ENCODE measurements at regions not wholly inside any gene's neighbourhood (a gene's known extent, or its start where the extent isn't known, plus 50 kb on each side); places are given as distances from the start of the nearest gene placed in this dataset.

GRCh38 chr12:53803194-53803593 lies 51.4 kb upstream of the CISTR start:
- ATAC-seq, result no peak
- Mint-ChIP-seq H3K4me1 (ENCODE audit: low read depth in 2 of 2) (no peaks in the 10 kb centered on the region), H3K9me3 (no peaks in the 10 kb centered on the region), H3K27me3 (peaks cover 53 to 76% of the 10 kb centered on the region in 2 donors), H3K36me3 (no peaks in the 10 kb centered on the region), H3K4me3 (no peak overlapping the region), H3K27ac (no peak overlapping the region)
- DNase-seq (ENCODE audit: low spot score), result no peak

GRCh38 chr12:53803703-53804102 lies 51.9 kb upstream of the CISTR start:
- Mint-ChIP-seq H3K9me3 (no peaks in the 10 kb centered on the region), H3K27me3 (peaks cover 51 to 72% of the 10 kb centered on the region in 2 donors), H3K4me1 (ENCODE audit: low read depth in 2 of 2) (no peaks in the 10 kb centered on the region), H3K36me3 (no peaks in the 10 kb centered on the region), H3K4me3 (no peak overlapping the region), H3K27ac (no peak overlapping the region)
- no peak for ATAC-seq
- DNase-seq (ENCODE audit: low spot score), result no peak

GRCh38 chr12:53804429-53804828 lies 52.6 kb upstream of the CISTR start:
- DNase-seq (ENCODE audit: low spot score), result no peak
- peaks cover 44 to 66% of the 10 kb centered on the region in 2 donors for H3K27me3 Mint-ChIP-seq

GRCh38 chr12:53805067-53805466 lies 53.3 kb upstream of the CISTR start:
- no peak overlapping the region for H3K4me3 Mint-ChIP-seq
- H3K9me3 Mint-ChIP-seq, result no peaks in the 10 kb centered on the region
- no peak overlapping the region for H3K27ac Mint-ChIP-seq
- no peak for ATAC-seq
- no peak for DNase-seq (ENCODE audit: low spot score)
- peaks cover 44 to 65% of the 10 kb centered on the region in 2 donors for H3K27me3 Mint-ChIP-seq
- no peaks in the 10 kb centered on the region for H3K4me1 Mint-ChIP-seq (ENCODE audit: low read depth in 2 of 2)
- H3K36me3 Mint-ChIP-seq, result no peaks in the 10 kb centered on the region

More at GRCh38 chr12:53804429-53804828, 52.6 kb upstream of the CISTR start:
- no peak for ATAC-seq
- H3K9me3 Mint-ChIP-seq, result no peaks in the 10 kb centered on the region
- H3K4me3 Mint-ChIP-seq, result no peak overlapping the region
- H3K4me1 Mint-ChIP-seq (ENCODE audit: low read depth in 2 of 2), result no peaks in the 10 kb centered on the region
- H3K27ac Mint-ChIP-seq, result no peak overlapping the region
- H3K36me3 Mint-ChIP-seq, result no peaks in the 10 kb centered on the region

GRCh38 chr12:53805791-53806190 lies 54.0 kb upstream of the CISTR start:
- H3K27ac Mint-ChIP-seq, result no peak overlapping the region
- no peaks in the 10 kb centered on the region for H3K4me1 Mint-ChIP-seq (ENCODE audit: low read depth in 2 of 2)
- H3K27me3 Mint-ChIP-seq, result peaks cover 40 to 58% of the 10 kb centered on the region in 2 donors
- H3K4me3 Mint-ChIP-seq, result no peak overlapping the region
- ATAC-seq, result no peak
- H3K9me3 Mint-ChIP-seq, result no peaks in the 10 kb centered on the region
- no peaks in the 10 kb centered on the region for H3K36me3 Mint-ChIP-seq
- no peak for DNase-seq (ENCODE audit: low spot score)

GRCh38 chr12:53806721-53807120 lies 54.9 kb upstream of the CISTR start:
- H3K4me1 Mint-ChIP-seq (ENCODE audit: low read depth in 2 of 2), result no peaks in the 10 kb centered on the region
- no peak overlapping the region for H3K4me3 Mint-ChIP-seq
- H3K9me3 Mint-ChIP-seq, result no peaks in the 10 kb centered on the region
- H3K27me3 Mint-ChIP-seq, result peaks cover 37 to 49% of the 10 kb centered on the region in 2 donors
- DNase-seq (ENCODE audit: low spot score) (no peak), ATAC-seq (no peak)
- no peak overlapping the region for H3K27ac Mint-ChIP-seq
- H3K36me3 Mint-ChIP-seq, result no peaks in the 10 kb centered on the region

GRCh38 chr12:53807322-53807860 lies 55.6 kb upstream of the CISTR start:
- ATAC-seq (no peak), DNase-seq (ENCODE audit: low spot score) (no peak)
- Mint-ChIP-seq H3K4me3 (no peak overlapping the region), H3K9me3 (no peaks in the 10 kb centered on the region), H3K27me3 (peaks cover 41 to 45% of the 10 kb centered on the region in 2 donors), H3K36me3 (no peaks in the 10 kb centered on the region), H3K4me1 (ENCODE audit: low read depth in 2 of 2) (no peaks in the 10 kb centered on the region), H3K27ac (no peak overlapping the region)

GRCh38 chr12:53808023-53808705 lies 56.4 kb upstream of the CISTR start:
- no peaks in the 10 kb centered on the region for H3K4me1 Mint-ChIP-seq (ENCODE audit: low read depth in 2 of 2)
- no peaks in the 10 kb centered on the region for H3K9me3 Mint-ChIP-seq
- H3K36me3 Mint-ChIP-seq, result no peaks in the 10 kb centered on the region
- ATAC-seq (no peak), DNase-seq (ENCODE audit: low spot score) (no peak)
- no peak overlapping the region for H3K27ac Mint-ChIP-seq
- peaks cover 37 to 38% of the 10 kb centered on the region in 2 donors for H3K27me3 Mint-ChIP-seq
- H3K4me3 Mint-ChIP-seq, result no peak overlapping the region

- H3K27ac Mint-ChIP-seq, result no peak overlapping the region
- H3K9me3 Mint-ChIP-seq, result no peaks in the 10 kb centered on the region
- no peak for ATAC-seq
- peaks cover 29 to 32% of the 10 kb centered on the region in 2 donors for H3K27me3 Mint-ChIP-seq
- H3K4me1 Mint-ChIP-seq (ENCODE audit: low read depth in 2 of 2), result no peaks in the 10 kb centered on the region
- no peaks in the 10 kb centered on the region for H3K36me3 Mint-ChIP-seq
- H3K4me3 Mint-ChIP-seq, result no peak overlapping the region
- DNase-seq (ENCODE audit: low spot score), result no peak
Observed at GRCh38 chr12:53809005-53809404, 57.2 kb upstream of the CISTR start.

- Mint-ChIP-seq H3K27me3 (peaks cover 19 to 28% of the 10 kb centered on the region in 2 donors), H3K9me3 (no peaks in the 10 kb centered on the region), H3K4me3 (no peak overlapping the region), H3K27ac (no peak overlapping the region), H3K36me3 (no peaks in the 10 kb centered on the region), H3K4me1 (ENCODE audit: low read depth in 2 of 2) (no peaks in the 10 kb centered on the region)
- no peak for ATAC-seq
- DNase-seq (ENCODE audit: low spot score), result no peak
Observed at GRCh38 chr12:53810950-53811349, 59.2 kb upstream of the CISTR start.

- peaks cover 20 to 25% of the 10 kb centered on the region in 2 donors for H3K27me3 Mint-ChIP-seq
Observed at GRCh38 chr12:53811606-53812005, 59.8 kb upstream of the CISTR start.

GRCh38 chr12:53816360-53817020 lies 64.7 kb upstream of the CISTR start:
- Mint-ChIP-seq H3K36me3 (no peaks in the 10 kb centered on the region), H3K4me1 (ENCODE audit: low read depth in 2 of 2) (no peaks in the 10 kb centered on the region), H3K27me3 (peaks cover 48 to 50% of the 10 kb centered on the region in 2 donors), H3K4me3 (no peak overlapping the region), H3K9me3 (no peaks in the 10 kb centered on the region), H3K27ac (no peak overlapping the region)
- DNase-seq (ENCODE audit: low spot score), result no peak
- no peak for ATAC-seq

More at GRCh38 chr12:53811606-53812005, 59.8 kb upstream of the CISTR start:
- Mint-ChIP-seq H3K4me3 (no peak overlapping the region), H3K4me1 (ENCODE audit: low read depth in 2 of 2) (no peaks in the 10 kb centered on the region), H3K36me3 (no peaks in the 10 kb centered on the region), H3K9me3 (no peaks in the 10 kb centered on the region), H3K27ac (no peak overlapping the region)
- ATAC-seq (no peak), DNase-seq (ENCODE audit: low spot score) (no peak)

- Mint-ChIP-seq H3K9me3 (no peaks in the 10 kb centered on the region), H3K4me3 (no peak overlapping the region), H3K27ac (no peak overlapping the region), H3K27me3 (peaks cover 54% of the 10 kb centered on the region in 2 donors), H3K36me3 (no peaks in the 10 kb centered on the region), H3K4me1 (ENCODE audit: low read depth in 2 of 2) (no peaks in the 10 kb centered on the region)
- ATAC-seq (no peak), DNase-seq (ENCODE audit: low spot score) (no peak)
Observed at GRCh38 chr12:53817021-53817389, 65.2 kb upstream of the CISTR start.

- Mint-ChIP-seq H3K4me1 (ENCODE audit: low read depth in 2 of 2) (no peaks in the 10 kb centered on the region), H3K27me3 (peaks cover 57 to 76% of the 10 kb centered on the region in 2 donors), H3K27ac (no peak overlapping the region), H3K9me3 (no peaks in the 10 kb centered on the region), H3K4me3 (no peak overlapping the region), H3K36me3 (no peaks in the 10 kb centered on the region)
- ATAC-seq (no peak), DNase-seq (ENCODE audit: low spot score) (no peak)
Observed at GRCh38 chr12:53820514-53821306, 68.9 kb upstream of the CISTR start.
